ENCODE measurements at regions not wholly inside any gene's neighbourhood (a gene's known extent, or its start where the extent isn't known, plus 50 kb on each side); places are given as distances from the start of the nearest gene placed in this dataset.

- no peaks in the 10 kb centered on the region for H3K36me3 ChIP-seq (replicated peaks in 1 of 2; ENCODE audit: control insufficient read depth in 1 of 2, insufficient read depth in 2 of 2, low read length in 2 of 2)
- peaks cover 7% of the 10 kb centered on the region for H3K4me1 ChIP-seq (ENCODE audit: insufficient read depth, low read length)
- no peaks in the 10 kb centered on the region for H3K27me3 ChIP-seq (ENCODE audit: control insufficient read depth in 1 of 2, insufficient read depth in 2 of 2, low read length in 2 of 2)
- H4K20me1 ChIP-seq (ENCODE audit: insufficient read depth, low read length): no peaks in the 10 kb centered on the region
- no peak for TF ChIP-seq ZNF414 (CRISPR knock-in tag; IDR thresholded peaks at IDR 0.05)
- TF ChIP-seq ZKSCAN1 (IDR thresholded peaks at IDR 0.05; ENCODE audit: low read length): no peak
- no peak for TF ChIP-seq FOXK1 (CRISPR knock-in tag; IDR thresholded peaks at IDR 0.05; ENCODE audit: borderline replicate concordance, low read depth)
- no peak for TF ChIP-seq FUBP1 (CRISPR knock-in tag; IDR thresholded peaks at IDR 0.05; ENCODE audit: borderline replicate concordance)
- no peak for TF ChIP-seq ZNF780A (CRISPR knock-in tag; IDR thresholded peaks at IDR 0.05)
- TF ChIP-seq PCBP1 (IDR thresholded peaks at IDR 0.05; ENCODE audit: borderline replicate concordance, low read depth, low read length): no peak
- TF ChIP-seq ZNF274 (CRISPR knock-in tag; IDR thresholded peaks at IDR 0.05): no peak
- no peak for TF ChIP-seq ZNF276 (CRISPR knock-in tag; IDR thresholded peaks at IDR 0.05; ENCODE audit: low read depth)
- TF ChIP-seq ZNF503 (CRISPR knock-in tag; IDR thresholded peaks at IDR 0.05): no peak
- no peak for TF ChIP-seq ZNF543 (CRISPR knock-in tag; IDR thresholded peaks at IDR 0.05)
- BruUV-seq (replicated peaks): no TSS peak
- H3K9me3 ChIP-seq (ENCODE audit: low read length): no peaks in the 10 kb centered on the region
- ATAC-seq (no peak), FAIRE-seq (no peak), DNase-seq (ENCODE audit: low spot score) (no peak)
- intact Hi-C loops (cut with micrococcal nuclease; ENCODE audit: unreplicated experiment): no loop called here
- H3K27ac ChIP-seq (ENCODE audit: extremely low read length, insufficient read depth, low read length): no peak overlapping the region
- ChIA-PET CTCF (ENCODE audit: low intra/inter-chr PET ratio, low total read pairs) (no interaction called here), POLR2A (no interaction called here)
- H3K79me2 ChIP-seq (ENCODE audit: insufficient read depth, low read length): no peaks in the 10 kb centered on the region
- no peak overlapping the region for H3K9ac ChIP-seq (ENCODE audit: insufficient read depth, low read depth, low read length)
- no peak overlapping the region for H2AFZ ChIP-seq (ENCODE audit: low read length)
- no peak overlapping the region for H3K4me3 ChIP-seq (replicated peaks in 1 of 3; ENCODE audit: insufficient read depth in 1 of 3, low read depth in 2 of 3, low read length in 3 of 3)
- WGBS (ENCODE audit: low lambda C conversion rate): 62% methylated on average over 6 of the region's 6 CpGs
- no peak overlapping the region for H3K4me2 ChIP-seq (ENCODE audit: low read depth, low read length)
- in situ Hi-C loops (cut with HindIII; ENCODE audit: extremely low pct_ligation_motif_present, low pct_unique_long_range_greater_than_20kb): no loop called here
Measured at GRCh38 chr3:31092748-31093589, 198.5 kb upstream of the GADL1 start.

Data from HepG2 (cell line).